Endodermal cell (in vitro differentiated cells): ENCODE measurements at regions not wholly inside any gene's neighbourhood (a gene's known extent, or its start where the extent isn't known, plus 50 kb on each side); places are given as distances from the start of the nearest gene placed in this dataset.

Experiments
- DNase-seq: peaks from one replicate; pipeline ENCODE4 v3.0.0-alpha.2; 2017
- H3K27ac ChIP-seq: 2 replicates; pipeline ENCODE4 v1.5.1; 2013; ENCODE audit warnings: mild to moderate bottlenecking, low read depth, low read length, moderate library complexity
- H3K27me3 ChIP-seq: 2 replicates; pipeline ENCODE4 v1.6.1; 2013; ENCODE audit warnings: mild to moderate bottlenecking, low read length, moderate library complexity; ENCODE audit not compliant: insufficient read depth, control insufficient read depth, poor library complexity, severe bottlenecking
- H3K36me3 ChIP-seq: 2 replicates; pipeline ENCODE4 v1.7.0; 2013; ENCODE audit warnings: mild to moderate bottlenecking, low read length, moderate library complexity; ENCODE audit not compliant: control insufficient read depth, insufficient read depth
- H3K4me1 ChIP-seq: one replicate; pipeline ENCODE4 v1.7.0; 2013; ENCODE audit warnings: low read length; ENCODE audit not compliant: control insufficient read depth, insufficient read depth
- H3K4me3 ChIP-seq: 2 replicates; pipeline ENCODE4 v1.5.1; 2013; ENCODE audit warnings: mild to moderate bottlenecking, low read length, moderate library complexity
- H3K9ac ChIP-seq: 2 replicates; pipeline ENCODE4 v1.6.1; 2013; ENCODE audit warnings: mild to moderate bottlenecking, low read length, moderate library complexity; ENCODE audit not compliant: poor library complexity, severe bottlenecking; ENCODE audit errors: extremely low read depth
- H3K9me3 ChIP-seq: 2 replicates; pipeline ENCODE4 v1.6.1; 2013; ENCODE audit warnings: mild to moderate bottlenecking, low read length, moderate library complexity; ENCODE audit not compliant: control insufficient read depth
- H3K27ac Mint-ChIP-seq: 2 replicates; pipeline ENCODE4 v1.8.0; 2020; ENCODE audit warnings: mixed read lengths
- H3K27me3 Mint-ChIP-seq: 2 replicates; pipeline ENCODE4 v1.8.0; 2021; ENCODE audit warnings: mild to moderate bottlenecking, mixed read lengths; ENCODE audit not compliant: insufficient read depth
- H3K36me3 Mint-ChIP-seq: 2 replicates; pipeline ENCODE4 v1.8.0; 2020; ENCODE audit warnings: low read depth, mixed read lengths
- H3K4me1 Mint-ChIP-seq: 2 replicates; pipeline ENCODE4 v1.8.0; 2020; ENCODE audit warnings: mixed read lengths
- H3K4me3 Mint-ChIP-seq: 2 replicates; pipeline ENCODE4 v1.8.0; 2020; ENCODE audit warnings: mild to moderate bottlenecking, moderate library complexity, mixed read lengths
- H3K9me3 Mint-ChIP-seq: 2 replicates; pipeline ENCODE4 v1.8.0; 2020; ENCODE audit warnings: mild to moderate bottlenecking, mixed read lengths
- CTCF ChIP-seq: fragments of 200-600 bp; sonication (generic); conservative IDR thresholded peaks from 2 replicates; pipeline ENCODE4 v1.5.0; 2021; ENCODE audit warnings: antibody characterized with exemption, mild to moderate bottlenecking
- WGBS, 2 experiments: methylation state at CpG; one replicate each; pipeline versions ENCODE4 v1.1.5 to v1.1.7; 2013; ENCODE audit warnings: missing lambda C conversion rate in 2 of 2, mixed read lengths in 1 of 2; ENCODE audit not compliant: insufficient coverage in 1 of 2, insufficient read length in 1 of 2; 5-methylcytosine and 5-hydroxymethylcytosine counted together

- H3K9ac ChIP-seq: no peak overlapping the region
- no peak overlapping the region for H3K4me3 ChIP-seq
- Mint-ChIP-seq H3K9me3 (peaks cover 71% of the 10 kb centered on the region), H3K36me3 (no peaks in the 10 kb centered on the region), H3K27me3 (no peaks in the 10 kb centered on the region), H3K4me3 (no peak overlapping the region), H3K4me1 (no peaks in the 10 kb centered on the region), H3K27ac (no peak overlapping the region)
- H3K36me3 ChIP-seq: no peaks in the 10 kb centered on the region
- no peaks in the 10 kb centered on the region for H3K4me1 ChIP-seq
- no peak overlapping the region for H3K27ac ChIP-seq
- WGBS, 2 experiments: 54 to 73% methylated on average over 3 to 7 of the region's 7 CpGs
- no peaks in the 10 kb centered on the region for H3K27me3 ChIP-seq
- no peak for TF ChIP-seq CTCF
- no peak for DNase-seq
- H3K9me3 ChIP-seq: peaks cover 57% of the 10 kb centered on the region
Measured at GRCh38 chr22:47231759-47232158, 469.3 kb downstream of the TBC1D22A start.

- no peak for DNase-seq
- H3K27ac ChIP-seq: no peak overlapping the region
- H3K36me3 ChIP-seq: no peaks in the 10 kb centered on the region
- no peak overlapping the region for H3K4me3 ChIP-seq
- TF ChIP-seq CTCF: no peak
- Mint-ChIP-seq H3K27me3 (no peaks in the 10 kb centered on the region), H3K4me3 (no peak overlapping the region), H3K27ac (no peak overlapping the region), H3K9me3 (peaks cover 80% of the 10 kb centered on the region), H3K4me1 (no peaks in the 10 kb centered on the region), H3K36me3 (no peaks in the 10 kb centered on the region)
- no peaks in the 10 kb centered on the region for H3K4me1 ChIP-seq
- no peak overlapping the region for H3K9ac ChIP-seq
- no peaks in the 10 kb centered on the region for H3K27me3 ChIP-seq
- peaks cover 55% of the 10 kb centered on the region for H3K9me3 ChIP-seq
- 81 to 84% methylated on average over 5 of the region's 5 CpGs for whole genome bisulfite sequencing, 2 experiments
Measured at GRCh38 chr22:47230741-47231140, 468.3 kb downstream of the TBC1D22A start.

DNA sequence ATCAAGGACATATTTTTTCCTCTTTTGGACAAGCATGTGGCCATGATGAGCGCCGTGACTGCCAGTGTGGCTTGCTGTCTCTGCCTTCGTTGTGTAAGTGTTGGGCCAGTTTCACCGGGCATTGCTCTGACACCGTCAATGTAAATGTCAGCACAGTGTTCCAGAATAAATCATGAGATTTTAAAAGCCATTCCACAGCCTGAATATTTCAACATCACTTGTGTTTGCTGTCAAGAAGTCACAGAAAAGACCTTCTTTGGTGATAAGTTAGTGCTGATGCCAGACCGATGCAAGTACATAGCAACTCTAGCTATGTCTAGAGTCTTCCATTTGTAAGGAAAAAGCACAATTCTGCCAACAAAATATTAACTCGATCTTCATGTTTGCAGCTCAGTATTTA, 467.8 kb downstream of the TBC1D22A start:
- 73 to 86% methylated on average over 7 of the region's 7 CpGs for WGBS, 2 experiments
- Mint-ChIP-seq H3K9me3 (peaks cover 85% of the 10 kb centered on the region), H3K36me3 (no peaks in the 10 kb centered on the region), H3K27ac (no peak overlapping the region), H3K27me3 (no peaks in the 10 kb centered on the region), H3K4me3 (no peak overlapping the region), H3K4me1 (no peaks in the 10 kb centered on the region)
- H3K27me3 ChIP-seq: no peaks in the 10 kb centered on the region
- DNase-seq: no peak
- H3K4me3 ChIP-seq: no peak overlapping the region
- peaks cover 55% of the 10 kb centered on the region for H3K9me3 ChIP-seq
- H3K27ac ChIP-seq: no peak overlapping the region
- no peak overlapping the region for H3K9ac ChIP-seq
- no peak for TF ChIP-seq CTCF
- no peaks in the 10 kb centered on the region for H3K4me1 ChIP-seq
- H3K36me3 ChIP-seq: no peaks in the 10 kb centered on the region
